Smooth muscle cell (in vitro differentiated cells): ENCODE measurements at regions not wholly inside any gene's neighbourhood (a gene's known extent, or its start where the extent isn't known, plus 50 kb on each side); places are given as distances from the start of the nearest gene placed in this dataset.

Source experiments
- DNase-seq: peaks from one replicate; lab custom pipeline; 2025; ENCODE audit not compliant: unreplicated experiment; lab: John Stamatoyannopoulos, UW
- H2AFZ ChIP-seq: fragments of 200-600 bp; sonication (generic); 2 replicates; pipeline ENCODE4 v1.6.0; 2016; ENCODE audit warnings: antibody characterized with exemption, low read depth, mild to moderate bottlenecking
- H3F3A ChIP-seq: fragments of 200-600 bp; sonication (generic); 2 replicates; pipeline ENCODE4 v1.6.0; 2017; ENCODE audit warnings: antibody characterized with exemption, low read depth
- H3K27ac ChIP-seq: fragments of 200-600 bp; sonication (generic); 2 replicates; pipeline ENCODE4 v1.5.1; 2016; ENCODE audit warnings: low read depth, mild to moderate bottlenecking
- H3K27me3 ChIP-seq: fragments of 200-600 bp; sonication (generic); 2 replicates; pipeline ENCODE4 v1.6.1; 2016; ENCODE audit warnings: low read depth, mild to moderate bottlenecking
- H3K36me3 ChIP-seq: fragments of 200-600 bp; sonication (generic); 2 replicates; pipeline ENCODE4 v1.5.1; 2016; ENCODE audit warnings: low read depth
- H3K4me1 ChIP-seq: fragments of 200-600 bp; sonication (generic); 2 replicates; pipeline ENCODE4 v1.5.1; 2016; ENCODE audit warnings: low read depth
- H3K4me2 ChIP-seq: fragments of 200-600 bp; sonication (generic); 2 replicates; pipeline ENCODE4 v1.6.0; 2016; ENCODE audit warnings: mild to moderate bottlenecking
- H3K4me3 ChIP-seq: fragments of 200-600 bp; sonication (generic); 2 replicates; pipeline ENCODE4 v1.5.1; 2016; ENCODE audit warnings: mild to moderate bottlenecking
- H3K79me2 ChIP-seq: fragments of 200-600 bp; sonication (generic); 2 replicates; pipeline ENCODE4 v1.6.0; 2016; ENCODE audit warnings: low read depth, mild to moderate bottlenecking
- H3K9ac ChIP-seq: fragments of 200-600 bp; sonication (generic); 2 replicates; pipeline ENCODE4 v1.6.0; 2016; ENCODE audit warnings: low read depth
- H3K9me3 ChIP-seq: fragments of 200-600 bp; sonication (generic); replicated peaks from 2 replicates; pipeline ENCODE4 v1.5.1; 2016; ENCODE audit warnings: low read depth
- H4K20me1 ChIP-seq: fragments of 200-600 bp; sonication (generic); 2 replicates; pipeline ENCODE4 v1.6.0; 2016; ENCODE audit warnings: low read depth
- CTCF ChIP-seq: fragments of 200-600 bp; sonication (generic); IDR thresholded peaks from 2 replicates; pipeline ENCODE4 v1.5.1; 2017; ENCODE audit warnings: borderline replicate concordance, mild to moderate bottlenecking, antibody characterized with exemption; ENCODE audit not compliant: insufficient read depth, poor library complexity, severe bottlenecking
- WGBS: methylation state at CpG from one replicate; pipeline ENCODE4 v1.1.7; 2016; ENCODE audit warnings: low lambda C conversion rate; 5-methylcytosine and 5-hydroxymethylcytosine counted together

GRCh38 chr2:118301248-118301647 lies 213.0 kb downstream of the INSIG2 start:
- Histone ChIP-seq H3K79me2 (no peaks in the 10 kb centered on the region), H3K4me3 (no peak overlapping the region), H3K27ac (no peak overlapping the region), H3K36me3 (no peaks in the 10 kb centered on the region), H3K9ac (no peak overlapping the region), H3K4me1 (no peaks in the 10 kb centered on the region), H3F3A (no peaks in the 10 kb centered on the region), H3K4me2 (no peak overlapping the region), H2AFZ (no peak overlapping the region), H3K27me3 (no peaks in the 10 kb centered on the region), H3K9me3 (no peaks in the 10 kb centered on the region), H4K20me1 (no peaks in the 10 kb centered on the region)
- no peak for DNase-seq
- no peak for TF ChIP-seq CTCF

GRCh38 chr2:118300832-118301231 lies 212.6 kb downstream of the INSIG2 start:
- H3K4me2 ChIP-seq, result no peak overlapping the region
- DNase-seq, result no peak
- H3K27me3 ChIP-seq, result no peaks in the 10 kb centered on the region
- no peak overlapping the region for H3K27ac ChIP-seq
- H3K9me3 ChIP-seq, result no peaks in the 10 kb centered on the region
- H3K79me2 ChIP-seq, result no peaks in the 10 kb centered on the region
- no peak overlapping the region for H3K9ac ChIP-seq
- H3K36me3 ChIP-seq, result no peaks in the 10 kb centered on the region
- H4K20me1 ChIP-seq, result no peaks in the 10 kb centered on the region
- no peak overlapping the region for H3K4me3 ChIP-seq
- no peaks in the 10 kb centered on the region for H3F3A ChIP-seq
- no peaks in the 10 kb centered on the region for H3K4me1 ChIP-seq
- no peak overlapping the region for H2AFZ ChIP-seq
- TF ChIP-seq CTCF, result no peak

GRCh38 chr2:118296663-118297062 lies 208.4 kb downstream of the INSIG2 start:
- H3K4me2 ChIP-seq, result no peak overlapping the region
- H3K36me3 ChIP-seq, result no peaks in the 10 kb centered on the region
- no peaks in the 10 kb centered on the region for H3K27me3 ChIP-seq
- no peak for DNase-seq
- H3F3A ChIP-seq, result no peaks in the 10 kb centered on the region
- 95% methylated on average over 4 of the region's 4 CpGs for WGBS
- no peaks in the 10 kb centered on the region for H3K9me3 ChIP-seq
- no peak overlapping the region for H3K27ac ChIP-seq
- H3K4me3 ChIP-seq, result no peak overlapping the region
- H4K20me1 ChIP-seq, result no peaks in the 10 kb centered on the region
- no peak for TF ChIP-seq CTCF
- no peaks in the 10 kb centered on the region for H3K4me1 ChIP-seq
- no peak overlapping the region for H3K9ac ChIP-seq
- H2AFZ ChIP-seq, result no peak overlapping the region
- no peaks in the 10 kb centered on the region for H3K79me2 ChIP-seq

GRCh38 chr2:118295592-118296390 lies 207.5 kb downstream of the INSIG2 start:
- Histone ChIP-seq H3F3A (no peaks in the 10 kb centered on the region), H3K9ac (no peak overlapping the region), H4K20me1 (no peaks in the 10 kb centered on the region), H3K4me1 (no peaks in the 10 kb centered on the region), H3K9me3 (no peaks in the 10 kb centered on the region), H3K4me3 (no peak overlapping the region), H3K36me3 (no peaks in the 10 kb centered on the region), H3K79me2 (no peaks in the 10 kb centered on the region), H3K27ac (no peak overlapping the region), H3K27me3 (no peaks in the 10 kb centered on the region), H3K4me2 (no peak overlapping the region), H2AFZ (no peak overlapping the region)
- 88% methylated on average over 9 of the region's 9 CpGs for WGBS
- TF ChIP-seq CTCF, result no peak
- DNase-seq, result no peak
